ENCODE measurements at regions not wholly inside any gene's neighbourhood (a gene's known extent, or its start where the extent isn't known, plus 50 kb on each side); places are given as distances from the start of the nearest gene placed in this dataset.
A peak's percentile ranks its signal among the peaks of the same experiment; 100 is the strongest.

GRCh38 chr4:151530783-151531182 is 121.8 kb downstream of the FHIP1A start:
- peak; percentile 10 for DNase-seq (ENCODE audit: low read depth)

GRCh38 chr4:151532001-151532708 is 123.2 kb downstream of the FHIP1A start:
- no peak for TF ChIP-seq CTCF (IDR thresholded peaks at IDR 0.05; ENCODE audit: insufficient read depth, low read depth, low read length)
- DNase-seq (ENCODE audit: low read depth) = peak; percentile 6
- no peak overlapping the region for H3K4me3 ChIP-seq (ENCODE audit: low read depth, low read length)

More at GRCh38 chr4:151530783-151531182, 121.8 kb downstream of the FHIP1A start:
- H3K4me3 ChIP-seq (ENCODE audit: low read depth, low read length) = no peak overlapping the region
- TF ChIP-seq CTCF (IDR thresholded peaks at IDR 0.05; ENCODE audit: insufficient read depth, low read depth, low read length) = peak; percentile 45

GRCh38 chr4:151534195-151534594 is 125.2 kb downstream of the FHIP1A start:
- TF ChIP-seq CTCF (IDR thresholded peaks at IDR 0.05; ENCODE audit: insufficient read depth, low read depth, low read length) = no peak
- DNase-seq (ENCODE audit: low read depth) = no peak
- H3K4me3 ChIP-seq (ENCODE audit: low read depth, low read length) = no peak overlapping the region

GRCh38 chr4:151535366-151535765 is 126.4 kb downstream of the FHIP1A start:
- H3K4me3 ChIP-seq (ENCODE audit: low read depth, low read length) = no peak overlapping the region
- TF ChIP-seq CTCF (IDR thresholded peaks at IDR 0.05; ENCODE audit: insufficient read depth, low read depth, low read length) = no peak
- DNase-seq (ENCODE audit: low read depth) = no peak

GRCh38 chr4:151537687-151538086 is 128.7 kb downstream of the FHIP1A start:
- peak; percentile 22 for DNase-seq (ENCODE audit: low read depth)
- TF ChIP-seq CTCF (IDR thresholded peaks at IDR 0.05; ENCODE audit: insufficient read depth, low read depth, low read length) = no peak
- H3K4me3 ChIP-seq (ENCODE audit: low read depth, low read length) = no peak overlapping the region

- H3K4me3 ChIP-seq (ENCODE audit: low read depth, low read length) = no peak overlapping the region
- TF ChIP-seq CTCF (IDR thresholded peaks at IDR 0.05; ENCODE audit: insufficient read depth, low read depth, low read length) = no peak
- DNase-seq (ENCODE audit: low read depth) = no peak
These were observed 130.0 kb downstream of the FHIP1A start for GRCh38 chr4:151538963-151539362.

All from fibroblast of villous mesenchyme (primary cell).